Testis (tissue), 2 donors: ENCODE measurements at regions not wholly inside any gene's neighbourhood (a gene's known extent, or its start where the extent isn't known, plus 50 kb on each side); places are given as distances from the start of the nearest gene placed in this dataset.

Source experiments
- POLR2A ChIP-seq: fragments of 450-650 bp; IDR thresholded peaks from one replicate; pipeline ENCODE4 v1.6.1; 2017; ENCODE audit warnings: antibody characterized with exemption, mild to moderate bottlenecking, moderate library complexity
- TF ChIP-seq, protein P1 (sequence below), 3 experiments: fragments of 450-650 bp in 2 of 3; fragments of 200-600 bp in 1 of 3; sonication (generic) in 1 of 3; IDR thresholded peaks; one replicate each; pipeline ENCODE4 v1.5.1; 2016 to 2019; ENCODE audit warnings: antibody characterized with exemption in 3 of 3, mild to moderate bottlenecking in 2 of 3, moderate library complexity in 1 of 3

DNA sequence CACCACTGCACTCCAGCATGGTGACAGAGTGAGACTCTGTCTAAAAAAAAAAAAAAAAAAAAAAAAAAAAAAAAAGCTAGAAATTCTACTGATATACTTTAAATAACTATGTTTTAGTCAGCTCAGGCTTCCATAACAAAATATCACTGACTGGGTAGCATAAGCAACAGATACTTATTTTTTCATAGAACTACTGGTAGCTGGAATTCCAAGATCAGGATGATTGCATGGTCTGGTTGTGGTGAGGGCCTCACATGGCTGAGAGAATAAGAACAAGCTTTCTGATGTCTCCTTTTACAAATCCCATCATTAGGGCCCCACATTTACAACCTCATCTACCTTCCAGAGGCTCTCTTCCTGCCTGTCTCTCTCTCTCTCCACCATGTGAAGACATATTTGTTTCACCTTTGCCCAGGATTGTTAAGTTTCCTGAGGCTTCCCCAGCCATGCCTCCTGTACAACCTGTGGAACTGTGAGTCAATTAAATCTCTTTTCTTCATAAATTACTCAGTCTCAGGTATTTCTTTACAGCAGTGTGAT, 126.7 kb upstream of the SEMA3C start:
- TF ChIP-seq POLR2A, result no peak
- TF ChIP-seq, protein P1, sequence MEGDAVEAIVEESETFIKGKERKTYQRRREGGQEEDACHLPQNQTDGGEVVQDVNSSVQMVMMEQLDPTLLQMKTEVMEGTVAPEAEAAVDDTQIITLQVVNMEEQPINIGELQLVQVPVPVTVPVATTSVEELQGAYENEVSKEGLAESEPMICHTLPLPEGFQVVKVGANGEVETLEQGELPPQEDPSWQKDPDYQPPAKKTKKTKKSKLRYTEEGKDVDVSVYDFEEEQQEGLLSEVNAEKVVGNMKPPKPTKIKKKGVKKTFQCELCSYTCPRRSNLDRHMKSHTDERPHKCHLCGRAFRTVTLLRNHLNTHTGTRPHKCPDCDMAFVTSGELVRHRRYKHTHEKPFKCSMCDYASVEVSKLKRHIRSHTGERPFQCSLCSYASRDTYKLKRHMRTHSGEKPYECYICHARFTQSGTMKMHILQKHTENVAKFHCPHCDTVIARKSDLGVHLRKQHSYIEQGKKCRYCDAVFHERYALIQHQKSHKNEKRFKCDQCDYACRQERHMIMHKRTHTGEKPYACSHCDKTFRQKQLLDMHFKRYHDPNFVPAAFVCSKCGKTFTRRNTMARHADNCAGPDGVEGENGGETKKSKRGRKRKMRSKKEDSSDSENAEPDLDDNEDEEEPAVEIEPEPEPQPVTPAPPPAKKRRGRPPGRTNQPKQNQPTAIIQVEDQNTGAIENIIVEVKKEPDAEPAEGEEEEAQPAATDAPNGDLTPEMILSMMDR (IDR thresholded peaks at IDR 0.05), result no peak
